Bone marrow (tissue), 2 donors: ENCODE measurements at regions not wholly inside any gene's neighbourhood (a gene's known extent, or its start where the extent isn't known, plus 50 kb on each side); places are given as distances from the start of the nearest gene placed in this dataset.

Source experiments
- DNase-seq, 2 donors: peaks; one replicate each; lab custom pipeline; 2025; lab: John Stamatoyannopoulos, UW

DNA sequence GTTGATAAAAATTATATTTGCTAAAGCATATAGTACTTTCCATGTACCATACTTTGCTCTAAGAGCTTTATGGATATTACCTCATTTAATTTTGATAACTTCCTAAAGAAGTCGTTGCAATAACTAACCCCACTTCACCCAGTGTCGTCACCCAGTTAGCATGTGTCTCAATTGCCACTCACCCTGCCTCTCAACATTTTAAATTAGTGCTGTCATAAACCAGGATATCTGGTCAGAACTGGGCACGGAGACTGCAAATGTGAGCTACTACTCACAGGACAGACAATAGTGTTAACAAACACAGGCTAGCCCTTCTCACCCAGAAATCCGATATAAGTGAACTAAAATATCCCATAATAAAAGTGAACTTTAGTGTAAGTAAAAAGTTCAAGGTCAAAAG lies 430.6 kb downstream of the KLF12 start:
- no peak for DNase-seq

DNA sequence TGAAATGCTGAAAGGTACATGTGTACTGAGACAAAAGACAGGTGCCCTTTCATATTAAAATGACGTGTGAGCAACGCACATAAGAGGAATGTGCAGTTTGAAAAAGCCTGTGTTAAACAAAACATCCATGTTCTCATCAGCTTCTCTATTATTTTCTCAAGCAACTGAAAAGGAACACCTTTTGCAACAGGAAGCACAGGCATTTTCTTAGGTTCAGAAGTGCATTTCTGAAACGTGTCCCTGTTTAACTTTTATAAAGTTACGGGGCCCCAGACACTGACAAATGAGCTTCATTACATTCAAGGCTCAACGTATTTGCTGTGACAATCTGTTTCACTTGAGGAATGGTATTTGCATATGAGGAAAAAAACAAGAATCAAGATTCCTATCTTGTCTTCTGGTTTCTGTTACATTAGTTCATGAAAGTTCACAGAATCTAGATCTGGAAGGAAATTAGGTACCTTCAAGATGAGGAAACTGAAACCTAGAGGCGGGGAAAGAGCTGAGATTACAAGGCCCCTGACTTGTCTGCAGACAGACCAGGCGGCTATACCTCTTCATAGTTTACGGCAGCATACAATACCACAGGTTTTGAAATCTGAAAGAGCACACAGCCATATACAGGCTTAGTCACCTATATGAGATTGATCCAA lies 431.7 kb downstream of the KLF12 start:
- no peak for DNase-seq

DNA sequence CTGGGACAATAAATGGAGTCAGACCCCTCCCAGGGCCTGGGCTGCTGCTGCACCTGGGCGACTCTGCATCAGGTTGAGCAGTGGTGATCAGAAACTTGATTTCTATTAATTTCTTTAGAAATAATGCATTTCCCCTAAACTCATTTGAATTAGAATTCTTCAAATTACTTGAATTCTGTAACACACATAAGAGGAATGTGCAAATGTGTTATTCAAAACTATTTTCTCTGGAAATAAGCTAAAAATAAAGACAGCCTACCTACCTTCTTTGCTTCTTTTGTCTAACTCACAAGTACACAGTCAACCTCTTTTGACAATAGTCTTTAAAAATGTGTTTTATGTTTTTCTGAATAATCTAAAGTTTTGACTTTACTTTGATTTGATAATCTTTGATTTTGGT lies 433.0 kb downstream of the KLF12 start:
- no peak for DNase-seq

DNA sequence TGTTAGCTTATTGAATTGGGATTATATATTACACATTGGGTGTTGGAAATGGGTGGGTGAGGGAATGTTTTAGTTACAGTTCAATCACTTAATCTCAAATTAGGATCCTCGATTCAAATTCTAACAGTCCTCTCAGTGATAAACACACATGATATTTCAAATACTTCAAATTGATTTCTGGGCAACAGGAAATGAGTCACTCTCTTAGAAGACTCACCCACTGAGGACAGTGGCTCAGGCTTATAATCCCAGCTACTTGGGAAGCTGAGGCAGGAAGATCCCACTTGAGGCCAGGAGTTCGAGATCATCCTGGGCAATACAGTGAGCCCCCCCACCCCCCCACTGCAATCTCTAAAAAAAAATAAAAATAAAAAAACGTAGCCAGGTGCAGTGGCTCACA lies 435.3 kb downstream of the KLF12 start:
- no peak for DNase-seq

DNA sequence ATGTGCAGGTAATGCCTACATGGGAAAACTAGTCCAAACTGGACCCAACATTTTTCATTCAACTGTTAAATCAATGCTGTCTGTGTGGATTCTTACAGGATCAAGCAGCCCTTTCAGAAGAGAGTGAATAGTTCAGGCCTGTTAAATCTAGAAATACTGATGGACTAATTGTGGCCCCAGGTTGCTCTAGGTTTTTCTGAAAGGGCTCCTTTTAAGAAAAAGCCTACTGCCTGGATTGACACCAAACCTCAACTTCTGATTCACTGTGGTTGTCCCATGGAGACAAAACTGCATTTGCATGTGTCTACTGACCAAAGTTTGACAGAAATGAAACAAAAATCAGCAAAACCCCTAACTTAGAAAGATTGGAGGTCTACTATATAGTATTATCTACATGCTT lies 437.0 kb downstream of the KLF12 start:
- DNase-seq = no peak

DNA sequence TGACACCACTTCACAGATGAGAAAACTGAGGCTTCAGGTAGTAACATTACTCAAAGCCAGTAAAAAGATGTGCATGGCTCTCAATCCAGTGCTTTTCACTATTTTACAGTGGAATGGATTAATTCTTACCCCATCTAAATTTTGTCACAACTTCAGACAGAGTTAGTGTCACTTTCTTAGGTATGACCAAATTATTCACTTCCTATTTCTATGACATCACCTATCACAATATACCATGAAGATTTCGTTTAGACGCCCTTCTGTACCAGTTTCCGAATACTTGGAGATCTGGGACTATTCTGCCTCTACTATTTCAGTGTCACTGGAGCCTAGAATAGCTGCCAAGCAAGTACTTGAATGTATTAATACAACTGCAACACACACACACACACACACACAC lies 437.5 kb downstream of the KLF12 start:
- no peak for DNase-seq

DNA sequence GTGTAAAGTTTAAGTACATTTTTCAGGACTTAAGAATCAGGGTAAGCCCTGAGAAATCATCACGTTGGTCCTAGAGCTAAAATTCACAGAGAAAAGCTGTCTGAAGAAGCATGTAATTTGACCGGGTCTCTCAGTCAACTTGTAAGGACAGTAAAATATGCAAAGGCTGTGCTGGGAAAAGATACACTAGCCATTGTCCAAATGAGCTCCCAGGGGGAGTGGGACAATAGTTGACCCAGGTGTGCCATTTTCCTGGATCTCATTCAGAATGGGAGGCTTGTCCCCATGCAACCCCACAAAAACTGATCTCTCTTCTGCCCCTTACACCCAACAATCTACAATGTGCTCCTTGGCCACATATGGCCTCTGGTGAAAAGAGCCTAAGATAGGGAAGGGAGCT lies 437.9 kb downstream of the KLF12 start:
- no peak for DNase-seq

DNA sequence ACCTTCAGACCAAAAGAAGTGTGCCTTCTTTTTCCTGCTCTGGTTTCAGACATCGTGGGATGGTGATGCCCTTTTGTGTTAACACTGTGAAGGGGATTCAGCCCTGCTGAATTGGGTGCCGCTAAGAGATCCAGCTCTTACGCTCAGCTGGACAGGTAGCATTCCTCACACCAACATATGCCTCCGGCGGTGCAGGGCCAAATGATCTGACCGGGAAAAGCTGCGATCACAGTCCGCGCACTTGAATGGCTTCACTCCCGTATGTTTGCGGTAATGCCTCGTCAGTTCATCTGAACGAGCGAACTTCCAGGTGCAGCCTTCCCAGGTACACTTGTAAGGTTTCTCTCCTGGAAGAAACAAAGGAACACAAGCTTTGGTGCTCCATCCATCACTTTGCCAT lies 438.9 kb downstream of the KLF12 start:
- no peak for DNase-seq

DNA sequence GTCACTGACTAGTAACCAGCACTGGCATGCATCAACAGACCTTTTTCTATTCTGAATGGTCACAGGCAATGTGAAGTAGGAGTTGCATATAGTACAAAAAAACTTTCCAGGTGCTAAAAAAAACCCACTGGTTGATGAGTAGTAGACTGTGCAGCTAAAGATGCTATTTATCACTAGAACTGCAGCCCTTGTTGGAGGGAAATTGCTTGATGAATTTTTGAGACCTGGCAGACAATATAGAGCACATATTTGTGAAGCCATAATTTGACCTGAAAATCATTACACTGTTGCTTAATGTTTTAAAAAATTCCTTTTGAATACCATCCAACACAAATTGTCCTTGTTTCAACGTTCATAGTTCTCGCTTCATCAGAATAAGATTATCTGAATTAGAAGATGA lies 441.0 kb downstream of the KLF12 start:
- DNase-seq = no peak

DNA sequence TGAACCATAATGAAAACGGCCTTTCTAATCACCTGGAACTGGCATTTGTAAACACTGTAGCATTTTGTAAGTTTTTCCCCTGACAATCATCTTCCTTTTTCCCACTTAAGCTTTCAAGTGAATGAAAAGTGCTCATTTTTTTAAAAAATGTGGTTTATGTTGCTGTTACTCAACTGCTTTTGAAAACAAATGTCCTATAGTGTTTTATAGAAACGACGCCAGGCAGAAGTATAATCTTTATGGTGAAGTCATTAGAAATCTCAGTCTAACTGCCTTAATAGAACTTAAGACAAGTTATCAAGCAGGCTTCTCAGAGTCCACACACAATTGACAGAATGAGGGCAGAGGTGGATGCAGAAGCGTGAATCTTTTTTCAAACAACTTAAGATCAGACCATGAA lies 442.3 kb downstream of the KLF12 start:
- DNase-seq = no peak

DNA sequence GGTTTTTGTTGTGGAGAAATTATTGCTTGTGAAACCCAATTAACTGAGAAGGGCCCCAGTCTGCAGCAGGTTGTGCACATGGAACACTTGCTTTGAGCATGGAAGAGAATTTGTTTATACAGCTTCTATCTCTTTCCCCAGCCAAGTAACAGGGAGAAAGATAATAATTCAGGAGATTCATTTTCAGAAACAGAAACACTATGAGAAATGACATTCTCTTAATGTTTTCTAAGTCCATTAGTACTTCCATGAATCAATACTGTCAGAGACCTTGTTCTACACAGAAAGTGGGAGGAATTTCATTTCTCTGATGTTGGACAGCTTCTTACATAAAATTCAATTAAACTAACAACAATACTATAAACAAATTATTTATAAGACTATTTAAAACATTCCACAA lies 446.3 kb downstream of the KLF12 start:
- DNase-seq = no peak

DNA sequence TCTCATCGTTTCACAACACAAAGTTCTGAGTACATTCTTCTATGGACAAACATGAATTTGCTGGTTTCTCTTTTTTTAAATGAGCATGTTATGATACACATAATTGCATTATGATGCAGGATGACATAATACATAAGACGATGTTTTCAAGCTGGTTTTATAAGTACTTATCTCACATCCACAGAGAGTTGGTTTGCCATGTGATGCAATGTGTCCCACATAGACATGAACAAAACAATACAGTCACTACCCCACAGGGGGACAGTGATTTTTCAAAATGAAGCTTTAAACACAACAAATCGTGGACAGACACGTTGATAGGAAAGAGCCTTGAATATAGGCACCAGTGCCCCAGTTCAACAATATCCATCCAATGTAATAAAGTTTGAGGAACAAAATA lies 447.1 kb downstream of the KLF12 start:
- no peak for DNase-seq

DNA sequence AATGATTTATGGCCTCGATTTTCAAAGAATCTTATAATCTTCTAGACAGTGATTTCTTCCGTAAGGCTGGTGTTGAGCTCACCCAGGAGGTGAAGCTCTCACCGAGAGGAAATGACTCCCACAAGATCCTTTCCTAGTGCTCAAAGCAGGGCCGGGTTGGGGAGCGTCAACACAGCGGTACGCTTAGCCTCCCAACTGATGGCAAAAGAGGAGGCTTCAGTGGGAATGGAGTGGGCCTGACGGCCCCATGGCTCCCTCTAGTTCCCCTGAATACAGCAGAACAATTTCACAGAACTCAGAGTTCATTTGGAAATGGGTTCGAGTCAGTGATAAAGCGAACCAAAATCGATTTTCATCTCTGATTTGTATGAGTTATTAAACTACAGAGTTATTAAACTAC lies 449.5 kb downstream of the KLF12 start:
- DNase-seq = no peak

DNA sequence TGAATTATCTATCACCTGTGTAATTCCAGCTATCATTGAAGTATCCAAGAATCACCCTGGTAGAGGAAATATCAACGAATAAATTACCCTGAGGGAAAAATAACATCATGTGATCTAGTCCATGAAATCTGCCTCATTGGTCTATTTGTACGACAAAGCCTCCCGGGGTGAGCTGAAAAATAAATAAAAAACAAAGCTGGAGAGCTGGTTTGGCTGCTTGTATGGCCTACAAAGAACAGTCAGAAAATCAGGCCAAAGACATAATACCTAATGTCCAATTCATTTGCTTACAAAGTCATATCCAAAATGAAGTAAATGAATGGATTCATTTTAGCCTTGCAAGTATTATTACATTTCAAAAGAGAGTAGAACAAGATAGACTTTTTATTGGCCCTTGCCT lies 449.9 kb downstream of the KLF12 start:
- no peak for DNase-seq

DNA sequence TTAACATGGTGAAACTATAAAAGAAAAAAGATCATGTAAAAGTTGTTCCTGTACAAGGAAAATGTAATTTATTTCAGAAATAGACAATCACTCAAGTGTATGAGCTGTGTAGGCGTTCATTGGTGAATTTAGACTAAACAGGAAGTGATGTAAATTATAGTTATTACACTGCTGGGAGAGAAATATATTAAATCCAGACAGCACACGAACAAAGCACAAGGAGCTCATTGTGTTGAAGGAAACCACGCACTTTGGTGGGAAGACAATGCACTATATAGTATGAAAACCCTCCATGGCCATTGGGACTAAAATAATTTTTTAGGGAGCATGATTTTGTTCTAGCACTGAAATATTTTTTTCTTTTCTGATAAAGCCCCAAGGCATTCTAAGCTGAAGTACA lies 450.5 kb downstream of the KLF12 start:
- no peak for DNase-seq

DNA sequence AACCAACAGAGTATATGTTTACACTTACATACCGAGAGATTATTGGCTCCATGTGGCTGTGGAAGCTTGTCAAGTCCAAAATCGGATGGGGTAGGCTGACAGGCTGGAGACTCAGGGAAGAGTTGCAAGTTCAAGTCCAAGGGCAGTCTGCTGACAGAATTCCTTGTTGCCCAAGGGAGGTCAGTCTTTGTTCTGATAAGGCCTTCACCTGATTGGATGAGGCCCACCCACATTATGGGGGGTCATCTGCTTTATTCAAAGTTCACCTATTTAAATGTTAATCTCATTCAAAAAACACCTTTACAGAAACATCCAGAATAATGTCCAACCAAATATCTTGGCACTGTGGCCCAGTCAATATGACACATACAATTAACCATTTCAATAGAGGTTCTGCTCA lies 452.4 kb downstream of the KLF12 start:
- DNase-seq = no peak

DNA sequence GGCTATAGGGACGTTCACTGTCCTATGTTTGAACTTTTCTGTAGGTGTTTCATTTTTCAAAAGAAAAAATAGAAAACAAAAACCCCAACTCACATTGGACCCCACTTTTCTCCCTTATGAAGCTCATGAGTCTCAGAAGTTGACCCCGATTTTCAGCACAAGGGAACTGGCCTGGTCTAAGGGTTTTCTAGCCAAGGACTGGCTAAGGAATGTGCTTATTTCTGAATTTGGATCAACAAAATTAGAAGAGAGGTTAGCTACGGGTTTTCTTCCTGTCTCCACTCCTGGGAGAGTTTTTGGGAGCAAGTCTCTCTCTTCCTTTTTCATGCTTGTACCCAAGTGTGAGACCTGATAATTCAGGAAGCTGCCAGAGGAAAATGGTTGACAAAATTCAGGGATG lies 453.2 kb downstream of the KLF12 start:
- no peak for DNase-seq

DNA sequence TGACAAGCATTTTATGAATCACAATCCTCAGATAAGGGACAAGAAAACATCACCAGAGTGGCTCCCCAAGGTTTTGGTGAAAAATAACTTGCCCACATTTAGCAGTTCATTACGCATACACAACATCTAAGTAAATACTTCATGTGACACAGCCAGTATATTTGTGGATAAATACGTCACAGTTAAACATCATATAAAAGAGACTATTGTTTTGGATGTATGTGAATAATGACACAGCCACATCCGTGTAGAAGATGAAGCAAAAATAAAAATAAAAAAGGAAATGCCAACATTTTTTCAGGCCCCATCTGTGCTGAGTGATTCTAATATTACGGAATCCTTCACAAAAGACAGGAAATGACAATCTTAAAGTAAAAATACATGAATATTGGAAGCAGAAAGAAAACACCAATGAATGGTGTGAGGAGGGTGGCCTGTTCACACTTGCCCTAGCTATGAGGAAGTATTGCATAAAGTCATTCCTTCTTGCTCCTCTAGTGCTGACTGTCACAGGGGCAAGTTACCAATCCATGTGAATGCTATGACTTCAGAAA lies 457.1 kb downstream of the KLF12 start:
- DNase-seq = no peak

DNA sequence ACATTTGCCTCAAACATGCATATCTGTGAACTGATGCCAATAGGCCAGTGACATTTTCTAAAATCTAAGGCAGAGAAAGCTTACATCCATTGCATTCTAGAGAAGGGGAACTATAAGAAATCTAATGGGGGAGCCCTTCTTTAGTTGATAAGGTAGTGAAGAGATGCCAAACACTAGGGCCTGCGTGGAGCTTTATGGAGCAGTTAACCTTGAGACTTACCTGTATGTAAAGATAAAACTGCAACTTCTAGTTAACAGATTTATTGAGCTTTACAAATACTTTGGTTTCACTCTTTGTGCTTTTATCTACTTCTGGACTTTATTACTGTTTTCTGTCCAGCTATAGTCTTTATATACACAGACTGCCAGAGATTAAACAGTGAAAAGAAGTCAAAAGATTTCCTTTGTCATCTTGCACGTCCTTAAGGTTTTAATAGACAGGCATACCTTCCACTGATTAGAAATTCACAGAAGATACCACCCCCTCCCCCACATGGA lies 457.6 kb downstream of the KLF12 start:
- DNase-seq = no peak

DNA sequence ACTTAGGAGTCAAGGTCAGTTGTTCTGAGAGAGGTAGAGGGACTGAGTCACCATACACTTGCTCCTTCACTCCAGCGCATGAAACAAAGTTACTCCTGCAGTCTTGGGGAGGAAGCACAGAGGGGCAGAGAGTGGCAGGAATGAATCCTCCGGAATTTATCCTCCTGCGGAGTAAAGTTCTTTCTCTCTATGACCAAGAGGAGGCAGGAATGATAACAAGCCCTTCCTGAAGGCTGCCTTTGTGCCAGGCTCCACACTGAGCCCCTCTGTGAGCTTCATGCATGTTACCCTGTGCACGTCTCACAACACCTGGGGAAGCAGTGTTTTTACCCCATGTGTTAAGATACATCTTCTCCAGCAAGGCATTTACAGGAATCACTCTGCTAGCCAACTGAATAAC lies 458.4 kb downstream of the KLF12 start:
- no peak for DNase-seq

DNA sequence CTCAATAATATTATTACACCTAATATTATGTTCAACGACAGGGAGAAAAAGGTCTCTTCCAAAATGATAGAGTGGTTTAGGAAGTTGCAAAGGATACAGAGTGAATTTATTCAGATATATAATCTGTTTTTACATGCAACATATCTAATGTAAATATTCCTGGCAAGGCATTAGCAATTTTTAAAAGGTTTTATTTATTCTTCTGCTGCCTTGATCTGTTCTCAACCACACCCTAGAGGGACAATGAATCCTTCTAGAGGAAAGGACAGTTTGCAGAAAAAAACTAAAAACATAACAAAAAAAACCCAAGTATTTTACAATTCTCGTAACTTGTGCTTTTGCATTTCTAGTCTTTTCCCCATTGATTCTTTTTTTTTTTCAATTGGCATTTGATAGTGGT lies 459.6 kb downstream of the KLF12 start:
- no peak for DNase-seq

DNA sequence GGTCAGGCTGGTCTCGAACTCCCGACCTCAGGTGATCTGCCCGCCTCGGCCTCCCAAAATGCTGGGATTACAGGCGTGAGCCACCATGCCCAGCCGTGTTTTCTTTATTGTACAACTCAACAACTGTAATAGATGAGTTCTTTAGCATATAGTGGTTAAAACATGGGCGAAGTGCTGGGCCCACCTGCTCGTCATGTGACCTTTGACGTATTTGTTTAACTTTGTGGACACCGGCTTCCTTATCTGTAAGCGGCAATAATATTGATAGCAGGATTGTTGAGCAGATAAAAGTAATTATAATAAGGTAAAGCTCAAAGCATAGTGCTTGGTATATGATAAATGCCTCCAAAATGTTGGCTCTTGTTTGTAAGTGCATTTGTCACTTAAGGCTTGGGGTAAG lies 460.3 kb downstream of the KLF12 start:
- DNase-seq = no peak

DNA sequence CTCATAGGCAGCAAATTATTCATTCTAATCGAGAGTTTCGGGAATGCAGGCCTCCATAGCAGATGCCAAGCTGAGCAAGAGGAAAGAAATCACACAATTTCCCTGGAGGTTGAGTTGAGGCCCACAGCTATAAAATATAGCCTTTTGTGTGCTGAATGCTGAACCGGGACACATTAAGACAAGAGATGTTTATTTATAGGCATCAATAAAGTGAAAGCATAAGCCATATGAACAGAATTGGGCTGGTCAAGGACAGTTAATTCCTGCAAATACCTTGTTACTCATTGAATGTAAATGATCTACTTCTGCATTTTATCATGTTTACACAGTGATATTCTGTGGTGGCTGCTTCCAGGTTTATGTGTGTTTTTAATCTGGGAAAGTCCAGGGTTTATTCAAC lies 461.7 kb downstream of the KLF12 start:
- DNase-seq = no peak

DNA sequence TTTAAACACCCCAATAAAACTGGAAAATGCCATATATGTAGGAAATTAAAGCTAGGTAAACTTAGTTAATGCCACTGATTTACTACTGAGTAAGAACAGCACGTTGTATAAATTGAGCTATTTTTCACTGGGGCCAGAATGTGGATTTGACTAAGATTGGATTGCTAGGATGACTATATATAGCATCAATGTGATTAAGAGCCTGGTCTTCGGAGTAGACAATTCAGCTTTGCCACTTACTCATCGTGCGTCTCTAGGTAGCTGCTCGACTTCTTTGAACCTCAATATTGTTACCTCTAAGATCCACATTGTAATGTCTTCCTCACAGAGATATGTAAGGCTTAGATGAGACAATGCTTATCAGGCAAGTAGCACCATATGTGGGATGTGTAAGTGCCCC lies 462.5 kb downstream of the KLF12 start:
- DNase-seq = no peak
